AG20443 (cell line): ENCODE measurements at regions not wholly inside any gene's neighbourhood (a gene's known extent, or its start where the extent isn't known, plus 50 kb on each side); places are given as distances from the start of the nearest gene placed in this dataset.

Experiments
- DNase-seq: peaks from one replicate; pipeline ENCODE4 v3.0.0; 2012; ENCODE audit warnings: low spot score, mixed read lengths

DNA sequence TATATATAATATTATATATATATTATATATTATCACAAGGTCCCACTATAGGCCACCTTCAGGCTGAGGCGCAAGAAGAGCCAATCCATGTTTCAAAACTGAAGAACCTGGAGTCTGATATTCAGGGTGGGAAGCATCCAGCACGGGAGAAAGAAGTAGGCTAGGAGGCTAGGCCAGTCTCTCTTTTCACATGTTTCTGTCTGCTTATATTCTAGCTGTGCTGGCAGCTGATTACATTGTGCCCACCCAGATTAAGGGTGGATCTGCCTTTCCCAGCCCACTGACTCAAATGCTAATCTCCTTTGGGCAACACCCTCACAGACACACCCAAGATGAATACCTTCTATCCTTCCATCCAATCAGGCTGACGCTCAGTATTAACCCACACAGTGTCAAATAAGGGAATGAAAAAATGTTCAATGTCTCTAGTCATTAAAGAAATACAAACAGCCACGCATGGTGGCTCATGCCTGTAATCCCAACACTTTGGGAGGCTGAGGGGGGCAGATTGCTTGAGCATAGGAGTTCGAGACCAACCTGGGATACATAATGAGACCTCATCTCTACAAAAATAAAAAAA, 135.4 kb upstream of the PCBD1 start:
- no peak for DNase-seq

DNA sequence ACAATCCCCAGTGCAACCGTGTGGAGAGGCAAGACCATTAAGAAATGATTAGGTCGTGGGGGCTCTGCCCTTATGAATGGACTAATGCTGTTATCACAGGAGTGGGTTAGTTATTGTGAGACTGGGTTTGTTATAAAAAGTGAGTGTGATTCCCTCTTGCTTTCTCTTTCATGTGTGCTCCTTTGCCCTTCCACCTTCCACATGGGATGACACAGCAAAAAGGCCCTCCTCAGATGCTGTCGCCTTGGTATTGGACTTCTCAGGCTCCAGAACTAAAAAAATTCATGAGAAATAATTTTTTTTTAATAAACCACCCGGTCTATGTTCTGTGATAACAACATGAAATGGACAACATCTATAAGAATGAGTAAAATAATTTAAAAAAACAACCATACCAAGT, 136.1 kb upstream of the PCBD1 start:
- DNase-seq, result no peak

DNA sequence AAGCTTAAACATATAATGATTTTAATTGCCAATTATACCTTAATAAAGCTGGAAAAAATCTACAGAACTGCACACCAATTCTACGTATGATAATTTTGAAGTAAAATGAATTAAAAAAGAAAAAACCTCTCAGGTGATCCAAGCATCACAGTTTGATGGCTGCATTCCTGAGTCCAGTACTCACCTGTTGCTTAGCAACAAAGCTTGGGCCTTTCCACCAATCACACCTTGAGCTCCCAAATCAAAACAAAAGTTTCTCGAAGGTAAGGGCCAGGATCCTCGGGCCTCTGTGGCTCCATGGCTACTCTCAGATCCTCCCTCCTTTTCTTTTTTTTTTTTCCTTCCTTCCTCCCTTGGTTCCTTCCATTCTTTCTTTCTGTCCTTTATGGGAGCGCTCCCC, 137.2 kb upstream of the PCBD1 start:
- DNase-seq, result no peak

GRCh38 chr10:71028066-71028465, 139.7 kb upstream of the PCBD1 start:
- DNase-seq, result no peak

- DNase-seq, result no peak
These were observed 141.1 kb upstream of the PCBD1 start for GRCh38 chr10:71029411-71029892.

GRCh38 chr10:71029907-71030306, 141.5 kb upstream of the PCBD1 start:
- DNase-seq, result no peak

DNA sequence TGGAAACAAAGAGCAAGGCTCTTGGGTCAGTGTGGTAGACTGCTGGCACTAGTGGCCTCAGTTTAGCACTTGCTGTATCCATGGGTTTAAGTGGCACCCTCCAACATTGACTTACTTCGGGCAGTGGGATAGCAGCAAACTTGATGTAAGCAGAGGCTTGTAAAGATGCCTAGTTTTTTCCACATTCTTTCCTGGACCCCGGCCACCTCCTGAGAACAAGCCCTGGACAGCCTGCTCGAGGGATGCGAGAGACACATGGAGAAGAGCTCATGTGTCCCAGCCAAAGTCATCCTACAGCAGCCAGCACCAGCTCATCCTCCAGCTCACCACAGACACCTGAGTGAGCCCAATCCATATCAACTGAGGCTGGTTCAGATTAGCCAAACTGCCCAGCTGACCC, 142.7 kb upstream of the PCBD1 start:
- no peak for DNase-seq

GRCh38 chr10:71031603-71032002, 143.2 kb upstream of the PCBD1 start:
- DNase-seq, result no peak

DNA sequence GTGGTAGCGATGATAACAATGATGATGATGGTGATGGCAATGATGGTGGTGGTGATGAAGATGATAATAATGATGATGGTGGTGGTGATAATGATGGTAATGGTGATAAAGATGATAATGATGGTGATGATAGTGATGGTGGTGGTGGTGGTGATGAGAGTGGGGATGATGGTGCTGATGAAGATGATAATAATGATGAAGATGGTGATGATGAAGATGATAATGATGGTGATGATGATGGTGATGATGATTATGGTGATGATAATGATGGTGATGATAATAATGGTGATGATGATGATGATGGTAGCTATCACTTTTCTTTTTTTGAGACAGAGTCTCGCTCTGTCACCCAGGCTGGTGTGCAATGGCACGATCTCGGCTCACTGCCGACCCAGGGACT, 144.5 kb upstream of the PCBD1 start:
- no peak for DNase-seq

- no peak for DNase-seq
These were observed 145.1 kb upstream of the PCBD1 start for GRCh38 chr10:71033396-71033980.

DNA sequence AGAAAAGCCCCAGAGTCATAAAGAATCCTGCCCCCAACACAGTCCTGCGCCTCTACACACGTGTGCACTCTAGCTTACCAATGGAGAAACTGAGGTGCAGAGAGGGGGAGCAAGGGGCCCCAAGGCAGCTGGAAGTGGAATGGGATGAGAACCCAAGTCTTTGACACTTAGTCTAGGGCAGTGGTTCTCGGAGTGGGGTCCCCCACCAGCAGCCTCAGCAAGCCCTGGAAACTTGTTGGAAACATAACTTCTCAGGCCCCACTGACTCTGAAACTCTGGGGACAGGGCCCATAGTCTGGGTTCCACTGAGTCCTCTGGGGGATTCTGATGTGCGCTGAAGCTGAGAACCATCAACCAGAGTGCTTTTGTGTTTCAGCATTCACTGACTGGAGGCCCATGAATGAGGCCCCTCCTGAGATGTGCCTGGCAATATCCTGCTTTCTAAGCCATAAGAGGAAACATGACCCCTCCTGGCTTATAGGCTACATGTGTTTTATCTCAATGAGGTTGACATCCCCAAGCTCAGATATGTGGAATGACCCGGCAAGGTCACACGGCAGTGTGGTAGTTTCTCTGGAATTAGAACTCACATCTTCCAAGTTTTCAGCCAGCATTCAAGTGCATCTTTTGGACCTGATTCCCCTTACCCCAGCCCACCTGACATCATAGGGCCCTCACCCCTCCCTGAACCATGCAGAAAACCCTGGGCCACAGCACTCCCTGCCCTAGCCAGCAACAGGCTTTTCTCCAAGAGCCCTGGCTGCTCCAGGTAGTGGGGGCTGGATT, 147.3 kb upstream of the PCBD1 start:
- no peak for DNase-seq

- DNase-seq, result no peak
These were observed 148.1 kb upstream of the PCBD1 start for GRCh38 chr10:71036297-71036966.

GRCh38 chr10:71038091-71038633, 149.8 kb upstream of the PCBD1 start:
- no peak for DNase-seq

GRCh38 chr10:71038921-71039320, 150.6 kb upstream of the PCBD1 start:
- DNase-seq, result no peak

DNA sequence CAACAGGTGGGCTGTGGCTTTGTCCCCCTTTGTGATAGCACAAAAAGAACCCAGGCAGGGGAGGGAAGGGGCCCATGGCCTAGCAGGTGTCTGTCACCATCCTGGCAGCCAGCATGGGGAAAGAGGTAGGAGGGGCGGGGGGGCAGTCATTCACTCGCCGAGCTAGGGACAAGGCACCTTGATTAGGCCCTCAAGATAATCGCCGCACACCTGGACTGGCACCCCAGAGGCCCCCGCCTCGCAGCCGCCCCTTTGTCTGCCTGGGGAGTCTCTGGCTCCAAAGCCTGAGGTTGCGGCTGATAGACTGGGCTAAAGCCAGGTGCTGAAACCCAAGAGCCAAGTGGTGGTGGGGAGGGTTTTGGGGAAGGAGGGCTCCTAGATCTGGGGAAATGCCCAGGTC, 151.2 kb upstream of the PCBD1 start:
- no peak for DNase-seq

DNA sequence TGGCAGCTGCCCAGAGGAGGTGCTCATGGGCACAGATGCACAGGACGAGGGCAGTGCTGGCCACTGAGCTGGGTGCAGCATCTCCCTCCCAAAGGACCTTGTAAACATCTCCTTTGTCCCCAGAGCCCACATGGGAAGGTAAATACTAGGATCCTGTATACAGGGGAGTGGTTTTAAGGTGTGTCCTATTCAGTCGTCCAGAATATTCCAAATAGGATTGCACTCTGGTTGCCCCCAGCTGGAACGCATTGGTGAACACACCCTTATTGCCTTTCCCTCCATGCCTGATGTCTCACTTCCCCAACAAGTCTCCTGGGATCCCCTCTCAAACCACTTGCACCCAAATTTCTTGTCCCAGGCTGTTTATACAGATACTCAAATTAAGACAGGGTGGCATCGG, 152.0 kb upstream of the PCBD1 start:
- no peak for DNase-seq

- no peak for DNase-seq
These were observed 152.7 kb upstream of the PCBD1 start for GRCh38 chr10:71040846-71041605.

DNA sequence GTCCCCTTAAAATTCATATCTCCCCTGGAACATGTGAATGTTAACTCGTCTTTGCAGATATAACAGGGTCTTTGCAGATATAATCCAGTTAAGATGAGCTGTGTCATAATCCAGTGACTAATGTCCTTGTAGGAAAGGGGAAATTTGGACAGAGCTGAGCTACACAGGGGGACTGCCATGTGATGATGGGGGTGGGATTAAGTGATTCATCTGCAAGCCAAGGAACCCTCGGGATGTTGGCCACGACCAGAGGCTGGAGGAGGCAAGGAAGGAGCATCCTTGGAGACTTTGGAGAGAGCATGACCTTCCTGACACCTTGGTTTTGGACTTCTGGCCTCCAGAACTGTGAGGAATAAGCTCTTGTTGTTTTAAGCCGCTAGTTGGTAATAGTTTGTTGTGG, 153.9 kb upstream of the PCBD1 start:
- no peak for DNase-seq

DNA sequence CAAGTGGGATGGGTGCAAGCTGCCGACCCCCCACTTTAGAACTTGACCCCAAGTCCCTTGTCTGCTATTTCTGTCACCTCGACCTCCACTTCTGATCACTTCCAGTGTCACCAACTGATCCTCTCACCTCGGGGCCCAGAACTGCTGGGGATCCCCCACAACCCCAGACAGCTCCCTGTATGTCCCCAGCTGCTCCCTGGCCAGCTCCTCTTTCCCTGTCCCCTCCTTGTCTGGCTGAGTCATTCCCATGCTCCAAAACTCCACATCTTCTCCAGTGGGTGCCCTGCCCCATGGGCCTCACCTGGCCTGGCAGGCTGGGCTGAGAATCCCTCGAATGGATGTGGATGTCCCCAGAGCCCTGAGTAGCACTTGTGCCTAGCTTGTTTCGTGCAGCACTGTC, 154.3 kb upstream of the PCBD1 start:
- DNase-seq, result no peak

DNA sequence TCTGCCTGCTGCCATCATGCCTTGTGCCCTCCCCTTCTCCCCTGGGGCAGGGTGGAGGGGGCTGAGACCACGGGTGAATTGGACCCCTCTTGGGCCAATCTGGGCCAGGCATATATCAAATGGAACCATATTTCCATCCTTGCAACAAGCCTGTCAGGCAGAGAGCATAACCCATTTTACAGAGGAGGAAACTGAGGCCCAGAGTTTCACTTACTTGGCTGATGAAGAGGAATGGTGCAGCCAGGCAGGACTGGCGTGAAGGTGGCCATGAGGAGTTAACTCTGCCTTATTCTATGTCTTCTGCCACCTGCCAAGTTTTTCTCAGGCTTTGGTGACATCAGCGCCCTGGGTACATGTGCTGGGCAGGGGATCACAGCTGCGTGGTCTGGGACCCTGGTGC, 155.5 kb upstream of the PCBD1 start:
- DNase-seq, result no peak

- DNase-seq, result no peak
These were observed 156.4 kb upstream of the PCBD1 start for GRCh38 chr10:71044720-71045119.
